CMK (cell line): ENCODE measurements at regions not wholly inside any gene's neighbourhood (a gene's known extent, or its start where the extent isn't known, plus 50 kb on each side); places are given as distances from the start of the nearest gene placed in this dataset.
"Not testable (repeated sequence)": the region's sequence is repeated elsewhere in the genome, so short reads cannot be mapped to it uniquely, and the experiment has no call there.

ENCODE experiments used
- DNase-seq: peaks from one replicate; pipeline ENCODE4 v3.0.0-alpha.2; 2010; ENCODE audit warnings: low read depth

- DNase-seq, result no peak
Measured at GRCh38 chr5:16987776-16988175, 51.7 kb upstream of the MYO10 start.

GRCh38 chr5:16990817-16991520 lies 54.9 kb upstream of the MYO10 start:
- not testable (repeated sequence) for DNase-seq

- DNase-seq, result no peak
Measured at GRCh38 chr5:16992006-16992405, 55.9 kb upstream of the MYO10 start.

GRCh38 chr5:16992444-16992843 lies 56.4 kb upstream of the MYO10 start:
- DNase-seq, result no peak

GRCh38 chr5:16994565-16994964 lies 58.5 kb upstream of the MYO10 start:
- no peak for DNase-seq

- no peak for DNase-seq
Measured at GRCh38 chr5:16995372-16995771, 59.3 kb upstream of the MYO10 start.

GRCh38 chr5:17000291-17000939 lies 64.3 kb upstream of the MYO10 start:
- DNase-seq, result no peak

- DNase-seq, result no peak
Measured at GRCh38 chr5:17001428-17001827, 65.3 kb upstream of the MYO10 start.

- no peak for DNase-seq
Measured at GRCh38 chr5:17004441-17005106, 68.5 kb upstream of the MYO10 start.

- no peak for DNase-seq
Measured at GRCh38 chr5:17005107-17005828, 69.2 kb upstream of the MYO10 start.

- DNase-seq, result no peak
Measured at GRCh38 chr5:17012289-17012688, 76.2 kb upstream of the MYO10 start.

GRCh38 chr5:17014686-17015085 lies 78.6 kb upstream of the MYO10 start:
- DNase-seq, result no peak

GRCh38 chr5:17018871-17019270 lies 82.8 kb upstream of the MYO10 start:
- no peak for DNase-seq

- DNase-seq, result no peak
Measured at GRCh38 chr5:17019324-17019723, 83.2 kb upstream of the MYO10 start.

GRCh38 chr5:17020678-17021601 lies 84.9 kb upstream of the MYO10 start:
- DNase-seq, result no peak

GRCh38 chr5:17021602-17021932 lies 85.5 kb upstream of the MYO10 start:
- no peak for DNase-seq

GRCh38 chr5:17022296-17022695 lies 86.2 kb upstream of the MYO10 start:
- DNase-seq, result no peak

GRCh38 chr5:17024686-17025180 lies 88.6 kb upstream of the MYO10 start:
- no peak for DNase-seq

- not testable (repeated sequence) for DNase-seq
Measured at GRCh38 chr5:17031659-17032277, 95.7 kb upstream of the MYO10 start.

- DNase-seq, result not testable (repeated sequence)
Measured at GRCh38 chr5:17032314-17032985, 96.4 kb upstream of the MYO10 start.
